ENCODE measurements at regions not wholly inside any gene's neighbourhood (a gene's known extent, or its start where the extent isn't known, plus 50 kb on each side); places are given as distances from the start of the nearest gene placed in this dataset.

- no peak for TF ChIP-seq CTCF (optimal IDR thresholded peaks at IDR 0.05 in 1 of 3, IDR thresholded peaks at IDR 0.05 in 1 of 3, conservative IDR thresholded peaks at IDR 0.05 in 1 of 3; ENCODE audit: extremely low read depth in 1 of 3, insufficient read depth in 2 of 3, low read length in 3 of 3)
- no peak for TF ChIP-seq EZH2 (IDR thresholded peaks at IDR 0.05; ENCODE audit: low read length)
Measured at GRCh38 chr11:122267602-122268001, 151.6 kb upstream of the BLID start.
